Parathyroid adenoma (tissue), 2 donors: ENCODE measurements at regions not wholly inside any gene's neighbourhood (a gene's known extent, or its start where the extent isn't known, plus 50 kb on each side); places are given as distances from the start of the nearest gene placed in this dataset.
"Not testable (repeated sequence)": the region's sequence is repeated elsewhere in the genome, so short reads cannot be mapped to it uniquely, and the experiment has no call there.

ENCODE experiments used
- H2AFZ ChIP-seq: fragments of 300-600 bp; sonication (generic); one replicate; pipeline ENCODE4 v1.7.0; 2017; ENCODE audit warnings: antibody characterized with exemption, mild to moderate bottlenecking
- H3K27ac ChIP-seq: fragments of 300-600 bp; sonication (generic); one replicate; pipeline ENCODE4 v1.7.0; 2017
- H3K27me3 ChIP-seq: fragments of 300-600 bp; sonication (generic); one replicate; pipeline ENCODE4 v1.7.0; 2017; ENCODE audit warnings: low read length; ENCODE audit not compliant: control insufficient read depth, insufficient read depth
- H3K36me3 ChIP-seq: fragments of 300-600 bp; sonication (generic); one replicate; pipeline ENCODE4 v1.7.0; 2017; ENCODE audit warnings: low read length; ENCODE audit not compliant: control insufficient read depth, insufficient read depth
- H3K4me1 ChIP-seq: fragments of 300-600 bp; sonication (generic); one replicate; pipeline ENCODE4 v1.7.0; 2017; ENCODE audit warnings: control low read depth
- H3K4me2 ChIP-seq: fragments of 300-600 bp; sonication (generic); one replicate; pipeline ENCODE4 v1.7.0; 2017; ENCODE audit warnings: low read length
- H3K4me3 ChIP-seq: fragments of 300-600 bp; sonication (generic); one replicate; pipeline ENCODE4 v1.7.0; 2017; ENCODE audit warnings: low read depth, low read length
- H3K79me2 ChIP-seq: fragments of 300-600 bp; sonication (generic); one replicate; pipeline ENCODE4 v1.7.0; 2017; ENCODE audit warnings: control low read depth
- H3K9ac ChIP-seq: fragments of 300-600 bp; sonication (generic); one replicate; pipeline ENCODE4 v1.7.0; 2017; ENCODE audit warnings: mild to moderate bottlenecking
- H3K9me3 ChIP-seq: fragments of 300-600 bp; sonication (generic); one replicate; pipeline ENCODE4 v1.7.0; 2017; ENCODE audit warnings: low read length; ENCODE audit not compliant: control insufficient read depth
- CTCF ChIP-seq: fragments of 300-600 bp; sonication (generic); IDR thresholded peaks from one replicate; pipeline ENCODE4 v1.7.0; 2017; ENCODE audit warnings: antibody characterized with exemption, mild to moderate bottlenecking
- donor health status: primary hyperparathyroidism.

DNA sequence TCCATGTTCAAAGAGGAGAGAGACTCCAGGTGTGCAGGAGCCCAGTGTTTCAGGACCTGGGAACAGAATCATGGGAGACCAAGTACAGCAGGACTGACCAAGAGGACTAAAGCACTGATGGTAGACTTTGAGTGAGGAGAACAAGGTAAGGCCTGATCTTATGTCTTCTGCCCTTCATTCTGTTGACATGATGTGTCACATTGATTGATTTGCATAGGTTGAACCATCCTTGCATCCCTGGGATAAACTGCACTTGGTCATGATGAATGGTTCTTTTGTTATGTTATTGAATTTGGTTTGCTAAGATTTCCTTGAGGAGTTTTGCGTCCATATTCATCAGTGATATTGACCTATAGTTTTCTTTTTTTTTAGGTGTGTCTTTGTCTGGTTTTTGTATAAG lies 497.0 kb downstream of the TMEM121 start:
- H3K36me3 ChIP-seq = no peaks in the 10 kb centered on the region
- H2AFZ ChIP-seq = no peak overlapping the region
- no peaks in the 10 kb centered on the region for H3K4me1 ChIP-seq
- no peak overlapping the region for H3K9ac ChIP-seq
- H3K4me3 ChIP-seq = no peak overlapping the region
- no peak for TF ChIP-seq CTCF
- H3K9me3 ChIP-seq = no peaks in the 10 kb centered on the region
- H3K79me2 ChIP-seq = no peaks in the 10 kb centered on the region
- no peak overlapping the region for H3K4me2 ChIP-seq
- H3K27me3 ChIP-seq = no peaks in the 10 kb centered on the region
- no peak overlapping the region for H3K27ac ChIP-seq

GRCh38 chr14:106024983-106025604 lies 498.7 kb downstream of the TMEM121 start:
- Histone ChIP-seq H3K9ac (no peak overlapping the region), H3K4me2 (no peak overlapping the region), H3K79me2 (no peaks in the 10 kb centered on the region), H3K27me3 (no peaks in the 10 kb centered on the region), H3K4me1 (no peaks in the 10 kb centered on the region), H3K4me3 (no peak overlapping the region), H3K36me3 (no peaks in the 10 kb centered on the region), H3K9me3 (no peaks in the 10 kb centered on the region), H2AFZ (no peak overlapping the region), H3K27ac (no peak overlapping the region)
- TF ChIP-seq CTCF = no peak

- Histone ChIP-seq H2AFZ (no peak overlapping the region), H3K27me3 (no peaks in the 10 kb centered on the region), H3K4me1 (no peaks in the 10 kb centered on the region), H3K9ac (no peak overlapping the region), H3K27ac (no peak overlapping the region), H3K36me3 (no peaks in the 10 kb centered on the region), H3K79me2 (no peaks in the 10 kb centered on the region), H3K4me3 (no peak overlapping the region), H3K9me3 (no peaks in the 10 kb centered on the region), H3K4me2 (no peak overlapping the region)
- no peak for TF ChIP-seq CTCF
These were observed 499.6 kb downstream of the TMEM121 start for GRCh38 chr14:106026026-106026425.

DNA sequence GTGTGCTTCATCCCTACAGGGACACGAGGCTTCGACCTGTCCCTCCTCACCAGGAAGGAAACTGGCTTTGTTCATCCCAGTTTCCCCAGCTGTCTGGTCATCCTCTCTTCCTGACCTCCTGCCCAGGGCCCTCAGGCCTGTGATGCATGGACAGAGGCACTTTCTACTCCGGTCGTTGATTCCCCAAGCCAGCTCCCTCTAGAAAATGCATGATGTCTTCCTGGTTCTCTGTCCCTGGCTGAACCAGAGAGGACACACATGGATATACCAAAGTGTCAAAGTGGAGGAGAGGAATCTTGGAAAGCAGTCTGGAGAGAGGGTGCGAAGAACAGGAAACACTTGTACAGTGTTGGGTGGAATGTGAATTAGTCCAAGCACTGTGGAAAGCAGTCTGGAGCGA lies 501.4 kb downstream of the TMEM121 start:
- H3K27me3 ChIP-seq, H3K4me1 ChIP-seq, H3K79me2 ChIP-seq, H3K9me3 ChIP-seq, H3K36me3 ChIP-seq, H2AFZ ChIP-seq, H3K9ac ChIP-seq, H3K4me2 ChIP-seq, H3K4me3 ChIP-seq, H3K27ac ChIP-seq: not testable (repeated sequence)

GRCh38 chr14:106029959-106030358 lies 503.6 kb downstream of the TMEM121 start:
- Histone ChIP-seq H3K4me1 (no peaks in the 10 kb centered on the region), H3K79me2 (no peaks in the 10 kb centered on the region), H3K27ac (no peak overlapping the region), H3K9ac (no peak overlapping the region), H3K9me3 (no peaks in the 10 kb centered on the region), H3K4me2 (no peak overlapping the region), H2AFZ (no peak overlapping the region), H3K4me3 (no peak overlapping the region), H3K36me3 (no peaks in the 10 kb centered on the region), H3K27me3 (no peaks in the 10 kb centered on the region)
- no peak for TF ChIP-seq CTCF
